HG03442 (cell line): ENCODE measurements at regions not wholly inside any gene's neighbourhood (a gene's known extent, or its start where the extent isn't known, plus 50 kb on each side); places are given as distances from the start of the nearest gene placed in this dataset.
A peak's percentile ranks its signal among the peaks of the same experiment; 100 is the strongest.

ENCODE experiments used
- ATAC-seq: cut with Tn5 transposase; IDR thresholded peaks from one replicate; pipeline ENCODE4 v1.9.1; 2021; ENCODE audit warnings: mild to moderate bottlenecking, moderate library complexity; ENCODE audit not compliant: unreplicated experiment

DNA sequence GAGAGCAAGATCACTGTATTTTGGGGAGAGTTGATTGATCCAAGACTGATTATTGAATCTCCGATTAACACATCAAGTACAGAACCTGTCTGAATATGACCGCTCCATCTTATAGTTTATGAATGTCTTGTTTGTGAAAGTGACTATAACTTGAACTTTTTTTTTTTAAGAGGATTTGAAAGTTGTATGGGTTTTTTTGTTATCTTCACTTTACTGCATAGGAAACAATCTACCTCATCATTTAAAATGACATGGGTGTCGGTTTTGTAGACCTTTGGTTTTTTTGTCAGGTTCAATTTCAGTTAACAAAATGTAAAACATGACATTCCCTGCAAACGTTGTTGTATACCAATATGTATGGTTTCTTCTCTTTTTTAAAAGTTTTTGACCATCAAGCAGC is 103.0 kb upstream of the NUDT6 start:
- ATAC-seq = no peak

DNA sequence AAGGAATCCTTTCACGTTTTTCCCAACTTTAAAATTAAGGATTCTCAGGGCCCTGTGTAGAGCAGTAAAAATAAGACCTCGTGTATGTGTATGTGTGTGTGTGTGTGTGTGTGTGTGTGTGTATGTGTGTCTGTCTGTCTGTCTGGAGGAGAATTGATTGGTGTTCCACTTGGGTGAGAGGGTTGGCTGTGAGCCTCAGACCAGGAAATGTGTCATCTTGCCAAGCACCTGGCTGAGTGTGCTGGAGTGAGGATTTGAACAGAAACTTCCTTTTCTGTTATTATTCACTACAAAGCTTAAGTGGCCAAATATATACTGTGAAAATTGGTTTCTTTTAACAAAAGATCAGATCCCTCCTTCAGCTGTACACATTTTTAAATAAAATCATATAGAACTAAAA is 103.6 kb upstream of the NUDT6 start:
- peak; percentile 53 for ATAC-seq

DNA sequence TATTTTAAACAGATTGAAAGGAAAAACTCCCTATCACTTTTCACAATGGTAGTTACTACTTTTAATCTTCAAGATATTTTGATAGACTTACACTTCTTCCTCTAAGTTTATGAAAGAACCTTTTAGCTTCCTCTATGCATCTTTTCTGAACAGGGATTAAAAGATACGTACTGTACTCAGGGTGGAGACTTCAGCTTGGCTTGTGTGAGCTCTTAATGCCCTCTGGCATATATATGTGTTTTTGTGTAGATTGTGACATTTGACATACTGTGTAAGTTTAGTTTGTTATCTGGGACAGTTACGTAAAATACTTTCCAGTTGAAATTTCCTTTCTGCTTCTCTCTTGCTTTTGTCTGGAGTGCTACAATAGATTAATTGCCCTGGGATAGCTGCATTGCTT is 109.3 kb upstream of the NUDT6 start:
- no peak for ATAC-seq

DNA sequence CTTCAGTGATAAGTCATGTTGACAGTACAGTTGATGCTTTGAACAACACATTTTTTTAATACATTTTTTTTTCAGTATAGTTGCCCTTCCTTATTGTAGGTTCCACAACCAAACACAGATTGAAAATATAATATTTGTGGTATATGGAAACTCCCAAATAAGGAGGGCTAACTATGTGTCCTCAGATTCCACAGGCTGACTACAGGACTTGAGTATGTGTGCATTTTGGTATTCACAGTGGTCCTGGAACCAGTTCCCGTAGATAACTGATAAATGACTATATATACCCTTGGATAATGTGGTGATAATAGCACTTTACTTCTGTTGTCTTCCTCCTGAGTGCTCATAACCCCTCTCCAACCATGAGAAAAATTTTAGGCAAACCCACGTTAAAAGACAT is 111.6 kb upstream of the NUDT6 start:
- ATAC-seq = no peak

DNA sequence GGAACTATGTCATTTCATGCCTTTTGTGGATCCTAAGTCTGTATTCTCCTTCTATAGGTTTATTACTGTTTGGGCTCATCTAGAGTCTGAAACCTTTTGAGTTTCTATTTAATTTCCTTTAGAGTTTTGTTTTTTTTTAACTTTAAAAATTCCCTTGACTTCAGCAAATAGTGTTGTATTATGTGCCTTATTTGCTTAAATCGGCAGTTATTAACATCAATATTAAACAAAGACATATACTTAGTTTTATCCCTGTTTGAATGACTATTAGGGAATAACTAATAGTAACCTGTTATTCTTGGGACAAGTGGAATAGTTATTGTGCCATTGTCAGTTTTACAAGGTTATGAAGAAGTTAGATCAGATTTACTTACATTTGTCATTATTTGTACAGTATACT is 112.8 kb upstream of the NUDT6 start:
- no peak for ATAC-seq

DNA sequence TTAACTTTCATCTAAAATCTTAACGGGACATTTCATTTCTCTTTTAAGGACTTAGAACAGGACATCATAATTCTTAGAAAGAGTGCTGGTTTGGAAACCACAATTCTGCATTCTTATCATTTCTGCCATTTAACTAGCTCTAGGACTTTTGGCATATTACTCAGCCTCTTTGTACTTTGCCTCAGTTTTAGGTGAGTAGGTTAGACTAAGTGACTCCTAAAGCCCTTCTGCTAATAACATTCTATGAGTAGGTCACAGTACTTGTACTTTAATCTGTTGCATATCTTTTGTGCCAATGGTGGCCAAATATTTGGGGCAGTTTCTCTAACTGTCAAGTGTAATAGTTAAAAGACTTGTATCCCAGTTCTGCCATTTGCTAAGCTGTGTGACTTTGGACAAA is 115.4 kb upstream of the NUDT6 start:
- no peak for ATAC-seq

DNA sequence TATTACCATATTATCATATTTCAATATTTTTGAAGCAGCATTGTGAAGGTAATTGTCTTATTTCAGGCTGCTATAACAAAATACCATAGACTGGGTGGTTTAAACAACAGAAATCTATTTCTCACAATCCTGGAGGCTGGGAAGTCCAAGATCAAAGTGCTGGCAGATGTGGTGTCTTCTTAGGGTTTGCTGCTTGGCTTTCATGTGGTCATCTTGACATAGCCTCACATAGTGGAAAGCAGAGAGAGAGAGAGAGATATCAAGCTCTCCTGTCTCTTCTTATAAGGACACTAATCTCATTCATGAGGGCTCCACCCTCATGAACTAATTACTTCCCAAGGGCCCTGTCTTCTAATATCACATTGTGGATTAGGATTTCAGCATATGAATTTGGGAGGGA is 119.7 kb upstream of the NUDT6 start:
- ATAC-seq = no peak

DNA sequence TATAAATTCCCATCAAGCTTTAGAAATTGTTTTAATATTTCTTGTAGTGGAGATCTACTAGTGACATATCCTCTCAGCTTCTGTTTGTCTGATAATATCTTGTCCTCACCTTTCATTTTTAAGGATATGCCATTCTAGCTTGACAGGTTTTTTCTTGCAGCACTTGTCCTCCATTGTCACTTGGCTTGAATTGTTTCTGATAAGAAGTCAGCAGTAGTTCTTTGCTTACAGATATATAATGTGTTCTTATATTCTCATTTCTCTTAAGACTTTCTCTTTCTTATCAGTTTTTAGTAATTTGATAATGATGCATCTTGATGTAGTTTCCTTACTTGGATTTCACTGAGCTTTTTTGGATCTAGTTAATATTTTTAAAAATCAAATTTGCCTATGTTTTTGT is 120.6 kb upstream of the NUDT6 start:
- ATAC-seq = no peak

DNA sequence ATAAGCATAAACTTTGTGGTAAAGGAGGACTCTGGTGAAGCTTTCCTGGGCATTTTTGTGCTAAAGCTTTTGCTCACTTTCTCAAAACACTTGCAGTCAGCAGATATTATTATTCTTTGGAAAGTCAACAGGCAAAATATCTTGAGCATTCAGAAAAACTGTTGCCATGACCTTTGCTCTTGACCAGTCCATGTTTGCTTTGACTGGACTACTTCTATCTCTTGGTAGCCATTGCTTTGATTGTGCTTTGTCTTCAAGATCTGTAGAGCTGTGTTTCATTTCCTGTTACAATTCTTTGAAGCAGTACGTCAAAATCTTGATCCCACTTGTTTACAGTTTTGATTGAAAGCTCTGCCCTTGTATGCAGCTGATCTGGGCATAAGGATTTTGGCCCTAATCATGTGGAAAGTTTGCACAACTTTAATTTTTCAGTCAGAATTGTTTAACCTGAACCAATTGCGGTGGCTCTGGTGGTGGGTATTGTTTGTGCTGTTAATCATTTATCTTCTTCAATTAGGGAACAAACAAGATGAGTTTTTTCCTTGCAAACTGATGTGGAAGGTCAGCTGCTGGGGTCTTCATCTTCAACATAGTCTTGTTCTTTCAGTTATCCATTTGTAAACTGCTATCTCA is 121.5 kb upstream of the NUDT6 start:
- ATAC-seq = no peak

DNA sequence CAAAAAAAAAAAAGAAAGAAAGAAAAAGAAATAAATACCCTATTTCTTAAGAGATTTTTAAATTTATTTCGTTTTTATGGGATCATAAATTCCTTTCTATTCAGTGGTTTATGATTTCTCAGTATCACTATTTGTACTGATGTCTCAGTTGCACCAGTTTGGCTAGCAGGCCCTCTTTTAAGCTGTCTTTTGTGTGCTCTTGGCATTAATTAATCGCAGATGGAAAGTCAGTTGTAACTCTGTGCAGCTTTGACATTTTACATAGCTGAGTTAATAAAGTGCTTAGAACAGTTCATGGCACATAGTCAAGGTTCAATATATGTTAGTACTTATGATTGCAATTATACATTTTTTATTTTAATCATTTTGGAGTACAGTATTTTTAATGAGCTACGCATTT is 123.7 kb upstream of the NUDT6 start:
- no peak for ATAC-seq

DNA sequence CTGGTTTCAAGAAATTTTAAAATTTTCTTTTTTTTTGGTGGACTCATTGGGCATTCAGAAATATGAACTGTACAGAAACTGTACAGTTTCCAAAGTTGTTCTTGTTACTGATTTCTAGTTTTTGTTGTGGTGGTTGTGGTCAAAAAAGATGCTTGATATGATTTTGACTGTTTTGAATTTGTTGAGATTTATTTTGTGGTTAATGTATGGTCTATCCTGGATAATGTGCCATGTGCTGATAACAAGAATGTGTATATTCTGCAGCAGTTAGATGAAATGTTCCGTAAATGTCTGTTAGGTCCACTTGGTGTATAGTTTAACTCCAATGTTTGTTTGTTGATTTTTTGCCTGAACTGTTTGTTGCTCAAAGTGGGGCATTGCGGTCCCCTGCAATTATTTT is 127.6 kb upstream of the NUDT6 start:
- ATAC-seq = no peak

DNA sequence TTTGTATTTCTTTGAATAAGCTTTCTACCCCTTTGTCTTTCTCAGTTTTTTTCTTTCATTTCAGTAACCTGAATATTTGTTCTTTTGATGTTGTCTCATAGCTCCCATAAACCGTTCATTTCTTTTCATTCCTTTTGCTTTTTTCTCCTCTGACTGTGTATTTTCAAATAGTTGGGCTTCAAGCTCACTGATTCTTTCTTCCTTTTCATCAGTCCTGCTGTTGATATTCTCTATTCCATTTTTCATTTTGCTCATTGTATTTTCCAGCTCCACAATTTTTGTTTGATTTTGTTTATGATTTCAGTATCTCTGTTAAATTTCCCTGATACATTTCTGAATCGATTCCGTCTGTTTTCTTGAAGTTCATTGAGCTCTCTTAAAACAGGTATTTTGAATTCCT is 129.6 kb upstream of the NUDT6 start:
- no peak for ATAC-seq

DNA sequence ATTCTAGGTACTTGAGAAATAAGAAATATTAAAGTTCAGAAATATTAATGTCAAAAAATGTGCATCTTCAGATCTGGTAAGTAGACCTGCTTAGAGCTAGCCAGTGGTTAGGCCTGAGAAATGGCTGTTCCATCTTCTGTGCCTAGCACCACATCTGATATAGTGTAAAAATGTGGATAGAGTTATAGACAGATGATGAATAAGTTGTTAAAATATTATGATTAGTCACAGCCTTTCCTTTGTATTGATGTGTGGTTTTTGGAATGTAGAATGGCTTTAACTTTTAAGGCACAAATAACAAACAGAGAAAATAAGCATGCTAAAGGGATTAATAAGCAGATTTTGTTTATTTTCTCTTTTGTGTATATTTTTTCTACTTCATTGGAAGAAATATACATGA is 133.5 kb upstream of the NUDT6 start:
- no peak for ATAC-seq

DNA sequence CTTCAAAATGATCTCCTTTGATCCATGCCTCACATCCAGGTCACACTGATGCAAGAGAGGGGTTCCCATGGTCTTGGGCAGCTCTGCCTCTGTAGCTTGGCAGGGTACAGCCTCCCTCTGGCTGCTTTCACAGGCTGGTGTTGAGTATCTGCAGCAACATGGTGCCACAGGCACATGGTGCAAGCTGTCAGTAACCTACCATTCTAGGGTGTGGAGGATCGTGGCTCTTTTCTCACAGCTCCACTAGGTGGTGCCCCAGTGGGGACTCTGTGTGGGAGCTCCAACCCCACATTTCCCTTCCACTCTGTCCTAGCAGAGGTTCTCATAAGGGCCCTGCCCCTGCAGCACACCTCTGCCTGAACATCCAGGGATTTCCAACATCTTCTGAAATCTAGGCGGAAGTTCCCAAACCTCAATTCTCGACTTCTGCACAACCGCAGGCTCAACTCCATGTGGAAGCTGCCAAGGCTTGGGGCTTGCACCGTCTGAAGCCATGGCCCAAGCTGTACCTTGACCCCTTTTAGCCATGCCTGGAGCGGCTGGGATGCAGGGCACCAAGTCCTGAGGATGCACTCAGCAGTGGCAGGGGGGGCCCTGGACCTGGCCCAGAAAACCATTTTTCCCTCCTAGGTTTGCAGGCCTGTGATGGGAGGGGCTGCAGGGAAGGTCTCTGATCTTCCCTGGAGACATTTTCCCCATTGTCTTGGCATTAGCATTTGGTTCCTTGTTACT is 137.8 kb upstream of the NUDT6 start:
- ATAC-seq = no peak

DNA sequence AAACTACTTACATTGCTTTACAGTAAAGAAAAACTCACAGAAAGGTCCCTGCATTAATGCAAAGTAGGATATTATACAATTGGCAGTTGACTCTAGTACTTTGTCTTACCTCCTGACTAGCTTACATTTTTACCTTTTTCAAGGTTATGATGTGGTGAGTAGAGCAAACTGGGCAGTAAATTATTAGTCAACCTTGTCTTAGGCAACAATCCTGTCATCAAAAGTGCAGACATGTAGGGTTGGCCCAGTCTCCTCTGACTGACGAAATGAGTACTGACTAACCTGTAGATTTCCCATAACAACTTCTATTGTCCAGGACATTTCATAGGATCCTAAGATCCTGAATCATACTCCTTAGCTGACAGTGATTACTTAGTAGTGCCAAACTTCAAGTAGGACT is 142.0 kb upstream of the NUDT6 start:
- ATAC-seq = no peak

DNA sequence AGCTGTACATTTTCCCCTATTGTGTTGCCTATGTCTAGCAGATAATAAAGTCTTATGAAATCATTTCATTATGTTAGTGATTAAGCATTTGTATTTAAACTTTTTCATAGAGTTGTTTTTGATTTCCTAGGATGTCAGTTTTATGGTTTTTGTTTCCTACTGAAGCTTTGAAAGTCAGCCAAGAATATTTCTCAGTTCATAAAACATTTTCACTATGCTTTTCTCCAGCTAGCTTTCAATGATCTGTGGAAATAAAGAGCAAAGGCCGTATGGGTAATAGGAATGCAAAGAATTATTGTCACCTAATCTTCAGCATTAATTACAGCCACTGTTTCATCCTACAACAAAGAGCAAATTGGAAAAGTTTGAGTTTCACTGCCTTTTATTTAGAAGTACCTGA is 145.7 kb upstream of the NUDT6 start:
- no peak for ATAC-seq

DNA sequence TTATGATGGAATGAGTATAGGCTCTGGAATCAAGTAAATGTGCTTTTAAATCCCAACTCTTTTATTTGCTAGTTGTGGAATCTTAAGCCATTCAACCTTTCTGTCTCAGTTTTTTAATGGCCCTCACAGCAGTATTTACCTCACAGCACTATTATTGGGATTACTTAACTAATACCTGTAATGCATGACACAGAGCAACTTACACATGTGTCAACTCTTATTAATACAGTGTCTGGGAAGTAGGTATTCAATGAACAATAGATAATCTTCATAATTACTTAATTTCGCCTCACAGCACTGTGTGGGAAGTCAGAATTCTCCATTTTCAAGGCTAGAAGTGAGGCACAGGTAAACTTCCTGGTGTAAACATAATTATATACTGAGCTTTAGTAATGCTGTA is 149.7 kb upstream of the NUDT6 start:
- no peak for ATAC-seq

DNA sequence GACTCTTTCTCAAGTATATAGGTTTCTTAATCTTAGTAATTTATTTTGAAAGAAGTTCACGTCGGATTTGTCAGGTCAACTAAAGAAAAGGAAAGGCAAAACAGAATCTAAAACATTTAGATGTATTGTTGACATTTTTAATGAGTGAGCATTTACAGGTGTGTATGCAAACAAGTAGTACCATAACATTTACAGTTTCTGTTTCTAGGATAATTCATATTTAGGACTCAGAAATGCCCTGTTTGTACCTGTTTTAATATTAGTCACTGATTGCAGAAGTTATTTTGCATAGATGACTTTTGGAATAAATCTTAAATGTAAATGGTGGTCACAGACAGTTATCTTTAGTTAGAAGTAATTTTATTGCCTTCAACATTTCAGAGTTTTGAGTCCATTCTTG is 151.3 kb upstream of the NUDT6 start:
- no peak for ATAC-seq

DNA sequence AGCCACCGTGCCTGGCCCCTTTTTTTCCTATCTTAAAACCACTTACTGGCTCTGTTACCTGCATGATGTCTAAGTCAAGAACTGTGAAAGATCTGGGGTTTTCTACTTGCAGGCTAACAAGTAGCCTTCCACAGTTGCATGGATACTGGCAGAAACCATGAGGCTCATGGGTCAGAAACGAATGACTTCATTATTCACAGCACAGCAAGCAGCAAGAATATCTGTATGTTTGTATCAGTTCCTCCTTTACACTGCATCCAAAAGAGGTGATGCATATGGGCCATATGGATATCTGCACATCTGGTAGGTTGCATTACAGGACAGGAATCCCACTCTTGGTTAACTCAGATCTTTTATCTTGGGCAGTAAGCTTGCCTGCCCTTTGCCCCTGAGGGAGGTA is 154.9 kb upstream of the NUDT6 start:
- no peak for ATAC-seq

DNA sequence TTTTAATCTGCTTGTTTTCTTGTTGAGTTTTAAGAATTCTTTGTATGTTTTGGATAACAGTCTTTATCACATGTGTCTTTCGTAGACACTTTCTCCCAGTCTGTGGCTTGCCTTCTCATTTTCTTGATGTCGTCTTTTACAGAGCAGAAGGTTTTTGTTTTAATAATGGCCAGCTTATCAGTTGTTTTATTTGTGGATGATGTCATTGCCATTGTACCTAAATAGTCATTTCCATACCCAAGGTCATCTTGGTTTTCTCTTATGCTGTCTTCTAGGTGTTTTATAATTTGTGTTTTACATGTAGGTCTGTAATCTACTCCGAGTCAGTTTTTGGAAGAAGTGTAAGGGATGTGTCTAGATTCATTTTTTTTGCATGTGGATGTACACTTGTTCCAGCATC is 159.6 kb upstream of the NUDT6 start:
- ATAC-seq = no peak

DNA sequence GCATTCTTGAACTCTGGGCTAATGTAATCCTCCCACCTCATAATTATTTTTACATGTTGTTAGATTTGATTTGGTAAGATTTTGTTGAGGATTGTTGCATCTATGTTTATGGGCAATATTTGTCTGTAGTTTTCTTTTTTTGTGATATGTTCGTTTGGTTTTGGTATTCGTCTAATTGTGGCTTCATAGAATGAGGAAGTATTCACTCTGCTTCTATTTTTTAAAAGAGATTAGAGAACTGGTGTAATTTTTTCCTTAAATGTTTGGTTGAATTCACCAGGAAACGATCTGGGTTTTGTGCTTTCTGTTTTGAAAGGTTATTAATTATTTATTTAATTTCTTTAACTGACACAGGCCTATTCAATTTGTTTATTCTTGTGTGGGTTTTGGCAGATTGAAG is 161.2 kb upstream of the NUDT6 start:
- no peak for ATAC-seq

DNA sequence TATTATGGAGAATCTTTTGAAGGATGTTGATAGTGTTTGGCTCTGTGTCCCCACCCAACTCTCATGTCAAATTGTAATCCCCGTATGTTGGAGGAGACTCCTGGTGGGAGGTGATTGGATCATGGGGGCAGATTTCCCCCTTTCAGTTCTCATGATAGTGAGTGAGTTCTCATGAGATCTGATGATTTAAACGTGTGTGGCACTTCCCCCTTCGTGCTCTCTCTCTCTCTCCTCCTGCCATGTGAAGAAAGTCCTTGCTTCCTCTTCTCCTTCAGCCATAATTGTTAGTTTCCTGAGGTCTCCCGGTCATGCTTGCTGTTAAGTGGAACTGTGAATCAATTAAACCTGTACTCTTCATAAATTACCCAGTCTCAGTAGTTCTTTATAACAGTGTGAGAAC is 166.1 kb upstream of the NUDT6 start:
- ATAC-seq = no peak

DNA sequence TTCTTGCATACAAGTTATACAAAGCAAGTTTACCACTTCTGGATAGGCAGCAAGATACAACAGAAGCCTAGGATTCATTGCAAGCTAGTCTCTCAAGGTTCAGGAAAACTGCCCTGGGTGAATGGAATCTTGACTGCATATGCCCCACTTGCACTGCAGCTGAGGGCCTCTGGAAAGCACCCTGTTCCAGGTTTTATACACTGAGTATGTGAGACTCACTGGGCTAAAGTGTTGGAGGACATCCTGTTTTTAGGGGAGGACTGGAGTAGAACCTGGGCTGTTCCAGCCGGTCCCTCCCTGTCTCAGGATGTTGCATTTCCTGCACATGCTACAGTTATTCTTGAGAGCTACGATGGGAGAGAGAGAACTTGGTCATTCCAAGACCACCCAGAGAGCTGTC is 168.5 kb upstream of the NUDT6 start:
- ATAC-seq = no peak
